ENCODE measurements at regions not wholly inside any gene's neighbourhood (a gene's known extent, or its start where the extent isn't known, plus 50 kb on each side); places are given as distances from the start of the nearest gene placed in this dataset.

GRCh38 chr18:41338341-41338740, 616.7 kb upstream of the PIK3C3 start:
- no peak overlapping the region for H3K4me3 ChIP-seq (ENCODE audit: control insufficient read depth, low read depth, low read length)
- no peak for DNase-seq (ENCODE audit: low read depth)
- no peak for TF ChIP-seq CTCF (conservative IDR thresholded peaks at IDR 0.05; ENCODE audit: control insufficient read depth, insufficient read depth, low read depth, low read length)

GRCh38 chr18:41331661-41332060, 623.4 kb upstream of the PIK3C3 start:
- TF ChIP-seq CTCF (conservative IDR thresholded peaks at IDR 0.05; ENCODE audit: control insufficient read depth, insufficient read depth, low read depth, low read length) = no peak
- H3K4me3 ChIP-seq (ENCODE audit: control insufficient read depth, low read depth, low read length) = no peak overlapping the region

GRCh38 chr18:41326311-41326710, 628.7 kb upstream of the PIK3C3 start:
- H3K4me3 ChIP-seq (ENCODE audit: control insufficient read depth, low read depth, low read length) = no peak overlapping the region
- DNase-seq (ENCODE audit: low read depth) = peak; percentile 12
- TF ChIP-seq CTCF (conservative IDR thresholded peaks at IDR 0.05; ENCODE audit: control insufficient read depth, insufficient read depth, low read depth, low read length) = no peak

More at GRCh38 chr18:41331661-41332060, 623.4 kb upstream of the PIK3C3 start:
- no peak for DNase-seq (ENCODE audit: low read depth)

GRCh38 chr18:41324934-41325333, 630.1 kb upstream of the PIK3C3 start:
- DNase-seq (ENCODE audit: low read depth) = peak; percentile 7
- H3K4me3 ChIP-seq (ENCODE audit: control insufficient read depth, low read depth, low read length) = no peak overlapping the region
- no peak for TF ChIP-seq CTCF (conservative IDR thresholded peaks at IDR 0.05; ENCODE audit: control insufficient read depth, insufficient read depth, low read depth, low read length)

- TF ChIP-seq CTCF (conservative IDR thresholded peaks at IDR 0.05; ENCODE audit: control insufficient read depth, insufficient read depth, low read depth, low read length) = no peak
- DNase-seq (ENCODE audit: low read depth) = no peak
- H3K4me3 ChIP-seq (ENCODE audit: control insufficient read depth, low read depth, low read length) = no peak overlapping the region
These were observed 630.8 kb upstream of the PIK3C3 start for GRCh38 chr18:41324020-41324791.

GRCh38 chr18:41323044-41323443, 632.0 kb upstream of the PIK3C3 start:
- DNase-seq (ENCODE audit: low read depth) = no peak
- TF ChIP-seq CTCF (conservative IDR thresholded peaks at IDR 0.05; ENCODE audit: control insufficient read depth, insufficient read depth, low read depth, low read length) = no peak
- no peak overlapping the region for H3K4me3 ChIP-seq (ENCODE audit: control insufficient read depth, low read depth, low read length)

All from fibroblast of mammary gland (primary cell).